ENCODE measurements at regions not wholly inside any gene's neighbourhood (a gene's known extent, or its start where the extent isn't known, plus 50 kb on each side); places are given as distances from the start of the nearest gene placed in this dataset.

DNA sequence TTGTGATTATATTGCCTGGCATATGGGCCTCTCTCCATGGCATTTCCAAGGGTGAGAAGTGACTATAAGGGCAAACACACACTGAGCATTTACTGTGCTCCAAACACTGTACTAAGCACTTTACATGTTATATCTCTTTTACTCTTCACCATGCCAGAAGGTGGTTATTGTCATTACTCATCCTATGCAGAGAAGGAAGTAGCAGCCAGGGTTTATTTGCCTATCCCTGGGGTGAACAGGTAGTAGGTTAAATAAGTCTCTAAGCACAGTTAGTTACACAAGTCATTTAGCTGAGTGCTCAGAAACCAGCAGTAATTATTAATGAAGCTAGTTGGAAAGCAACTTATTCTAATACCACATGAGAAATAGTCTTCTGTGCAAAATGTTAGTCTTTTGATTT, 109.9 kb upstream of the SYNPR start:
- TF ChIP-seq, protein P1, sequence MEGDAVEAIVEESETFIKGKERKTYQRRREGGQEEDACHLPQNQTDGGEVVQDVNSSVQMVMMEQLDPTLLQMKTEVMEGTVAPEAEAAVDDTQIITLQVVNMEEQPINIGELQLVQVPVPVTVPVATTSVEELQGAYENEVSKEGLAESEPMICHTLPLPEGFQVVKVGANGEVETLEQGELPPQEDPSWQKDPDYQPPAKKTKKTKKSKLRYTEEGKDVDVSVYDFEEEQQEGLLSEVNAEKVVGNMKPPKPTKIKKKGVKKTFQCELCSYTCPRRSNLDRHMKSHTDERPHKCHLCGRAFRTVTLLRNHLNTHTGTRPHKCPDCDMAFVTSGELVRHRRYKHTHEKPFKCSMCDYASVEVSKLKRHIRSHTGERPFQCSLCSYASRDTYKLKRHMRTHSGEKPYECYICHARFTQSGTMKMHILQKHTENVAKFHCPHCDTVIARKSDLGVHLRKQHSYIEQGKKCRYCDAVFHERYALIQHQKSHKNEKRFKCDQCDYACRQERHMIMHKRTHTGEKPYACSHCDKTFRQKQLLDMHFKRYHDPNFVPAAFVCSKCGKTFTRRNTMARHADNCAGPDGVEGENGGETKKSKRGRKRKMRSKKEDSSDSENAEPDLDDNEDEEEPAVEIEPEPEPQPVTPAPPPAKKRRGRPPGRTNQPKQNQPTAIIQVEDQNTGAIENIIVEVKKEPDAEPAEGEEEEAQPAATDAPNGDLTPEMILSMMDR (IDR thresholded peaks at IDR 0.05) = no peak
- no peak for TF ChIP-seq POLR2A (IDR thresholded peaks at IDR 0.05)
